T-helper 1 cell treated with Interleukin-12 subunit alpha and Interleukin-12 subunit beta and Interleukin-4 antibody, amounts not matched to agents 30 μg/mL and 1 μg/mL, for 36 hours (primary cell): ENCODE measurements at regions not wholly inside any gene's neighbourhood (a gene's known extent, or its start where the extent isn't known, plus 50 kb on each side); places are given as distances from the start of the nearest gene placed in this dataset.

Source experiments
- H3K27ac Mint-ChIP-seq: one replicate; pipeline ENCODE4 v1.8.0; 2021; ENCODE audit warnings: mild to moderate bottlenecking, mixed read lengths
- H3K27me3 Mint-ChIP-seq: one replicate; pipeline ENCODE4 v1.8.0; 2021; ENCODE audit warnings: low read depth, mixed read lengths
- H3K36me3 Mint-ChIP-seq: one replicate; pipeline ENCODE4 v1.8.0; 2021; ENCODE audit warnings: low read depth, mixed read lengths
- H3K4me1 Mint-ChIP-seq: one replicate; pipeline ENCODE4 v1.8.0; 2021; ENCODE audit warnings: low read depth, mixed read lengths
- H3K4me3 Mint-ChIP-seq: one replicate; pipeline ENCODE4 v1.8.0; 2021; ENCODE audit warnings: mild to moderate bottlenecking, moderate library complexity, mixed read lengths
- H3K9me3 Mint-ChIP-seq: one replicate; pipeline ENCODE4 v1.8.0; 2021; ENCODE audit warnings: mixed read lengths

- no peaks in the 10 kb centered on the region for H3K36me3 Mint-ChIP-seq
- H3K27me3 Mint-ChIP-seq = no peaks in the 10 kb centered on the region
- H3K27ac Mint-ChIP-seq = no peak overlapping the region
- no peaks in the 10 kb centered on the region for H3K9me3 Mint-ChIP-seq
- no peaks in the 10 kb centered on the region for H3K4me1 Mint-ChIP-seq
- no peak overlapping the region for H3K4me3 Mint-ChIP-seq
These were observed 58.2 kb upstream of the DKK2 start for GRCh38 chr4:107094332-107094731.
